ENCODE measurements at regions not wholly inside any gene's neighbourhood (a gene's known extent, or its start where the extent isn't known, plus 50 kb on each side); places are given as distances from the start of the nearest gene placed in this dataset.

- intact Hi-C loops (cut with DNase I; ENCODE audit: low total_unique reads): no loop called here
- no peak overlapping the region for H3K4me3 ChIP-seq
- no peaks in the 10 kb centered on the region for H3K36me3 ChIP-seq
- H3K4me1 ChIP-seq: no peaks in the 10 kb centered on the region
- no peak overlapping the region for H3K27ac ChIP-seq
- in situ Hi-C loops (cut with MboI; ENCODE audit: low sequenced_read_pairs in 4 of 4): no loop called here
- no peak for ATAC-seq
- no peak for DNase-seq
- H3K9me3 ChIP-seq: no peaks in the 10 kb centered on the region
- TF ChIP-seq CTCF (IDR thresholded peaks at IDR 0.05 in 4 of 5, conservative IDR thresholded peaks at IDR 0.05 in 1 of 5) (no peak), POLR2A (IDR thresholded peaks at IDR 0.05) (no peak)
- H3K27me3 ChIP-seq: no peaks in the 10 kb centered on the region
These were observed 346.1 kb upstream of the ID2 start for GRCh38 chr2:8335801-8336200.

GRCh38 chr2:8337321-8337720 lies 344.5 kb upstream of the ID2 start:
- ATAC-seq: no peak
- Histone ChIP-seq H3K9me3 (no peaks in the 10 kb centered on the region), H3K4me1 (no peaks in the 10 kb centered on the region), H3K36me3 (no peaks in the 10 kb centered on the region), H3K27me3 (no peaks in the 10 kb centered on the region), H3K4me3 (no peak overlapping the region), H3K27ac (no peak overlapping the region)
- in situ Hi-C loops (cut with MboI; ENCODE audit: low sequenced_read_pairs in 4 of 4) (no loop called here), intact Hi-C loops (cut with DNase I; ENCODE audit: low total_unique reads) (no loop called here)
- DNase-seq: no peak
- TF ChIP-seq POLR2A (IDR thresholded peaks at IDR 0.05) (no peak), CTCF (IDR thresholded peaks at IDR 0.05 in 4 of 5, conservative IDR thresholded peaks at IDR 0.05 in 1 of 5) (no peak)

- DNase-seq: no peak
- Histone ChIP-seq H3K27me3 (no peaks in the 10 kb centered on the region), H3K4me3 (no peak overlapping the region), H3K36me3 (no peaks in the 10 kb centered on the region), H3K4me1 (no peaks in the 10 kb centered on the region), H3K9me3 (no peaks in the 10 kb centered on the region), H3K27ac (no peak overlapping the region)
- no peak for ATAC-seq
- intact Hi-C loops (cut with DNase I; ENCODE audit: low total_unique reads): no loop called here
- no peak for TF ChIP-seq POLR2A (IDR thresholded peaks at IDR 0.05)
- TF ChIP-seq CTCF (IDR thresholded peaks at IDR 0.05 in 4 of 5, conservative IDR thresholded peaks at IDR 0.05 in 1 of 5): no peak
- in situ Hi-C loops (cut with MboI; ENCODE audit: low sequenced_read_pairs in 4 of 4): no loop called here
These were observed 339.4 kb upstream of the ID2 start for GRCh38 chr2:8342407-8342806.

- no peak overlapping the region for H3K4me3 ChIP-seq
- no peak overlapping the region for H3K27ac ChIP-seq
- in situ Hi-C loops (cut with MboI; ENCODE audit: low sequenced_read_pairs in 4 of 4) (no loop called here), intact Hi-C loops (cut with DNase I; ENCODE audit: low total_unique reads) (no loop called here)
- H3K36me3 ChIP-seq: no peaks in the 10 kb centered on the region
- TF ChIP-seq CTCF (IDR thresholded peaks at IDR 0.05 in 4 of 5, conservative IDR thresholded peaks at IDR 0.05 in 1 of 5) (no peak), POLR2A (IDR thresholded peaks at IDR 0.05) (no peak)
- DNase-seq (no peak), ATAC-seq (no peak)
- H3K4me1 ChIP-seq: no peaks in the 10 kb centered on the region
- H3K27me3 ChIP-seq: no peaks in the 10 kb centered on the region
- no peaks in the 10 kb centered on the region for H3K9me3 ChIP-seq
These were observed 338.8 kb upstream of the ID2 start for GRCh38 chr2:8343031-8343430.
